GM12875 (cell line): ENCODE measurements at regions not wholly inside any gene's neighbourhood (a gene's known extent, or its start where the extent isn't known, plus 50 kb on each side); places are given as distances from the start of the nearest gene placed in this dataset.

Source experiments
- H3K4me3 ChIP-seq: one replicate; pipeline ENCODE4 v1.5.1; 2011; ENCODE audit warnings: low read depth, low read length, control low read depth
- TF ChIP-seq, protein P1 (sequence below): IDR thresholded peaks from 2 replicates; pipeline ENCODE4 v1.5.1; 2011; ENCODE audit warnings: low read depth, mild to moderate bottlenecking, control low read depth, inconsistent platforms, low read length, moderate library complexity, borderline replicate concordance; ENCODE audit not compliant: insufficient read depth

DNA sequence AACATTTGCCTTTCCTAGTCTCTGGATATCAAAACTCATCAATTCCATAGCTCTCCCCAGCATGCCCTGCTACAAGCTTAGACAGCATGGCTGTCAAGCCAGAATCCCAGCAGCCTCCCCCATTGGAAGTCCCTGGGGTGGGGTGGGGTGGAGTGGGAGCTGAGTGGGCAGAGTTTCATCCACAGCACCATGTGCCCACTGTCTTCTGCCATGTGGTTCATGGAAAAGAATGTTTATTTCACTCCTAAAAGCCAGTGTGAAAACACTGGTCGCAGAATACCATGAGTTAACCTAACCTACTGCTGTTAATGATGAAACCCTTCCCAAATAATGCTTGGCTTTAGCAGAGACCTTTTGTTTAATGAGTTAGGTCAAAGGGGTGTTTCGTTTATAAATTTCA is 80.2 kb upstream of the KIRREL3 start:
- TF ChIP-seq, protein P1, sequence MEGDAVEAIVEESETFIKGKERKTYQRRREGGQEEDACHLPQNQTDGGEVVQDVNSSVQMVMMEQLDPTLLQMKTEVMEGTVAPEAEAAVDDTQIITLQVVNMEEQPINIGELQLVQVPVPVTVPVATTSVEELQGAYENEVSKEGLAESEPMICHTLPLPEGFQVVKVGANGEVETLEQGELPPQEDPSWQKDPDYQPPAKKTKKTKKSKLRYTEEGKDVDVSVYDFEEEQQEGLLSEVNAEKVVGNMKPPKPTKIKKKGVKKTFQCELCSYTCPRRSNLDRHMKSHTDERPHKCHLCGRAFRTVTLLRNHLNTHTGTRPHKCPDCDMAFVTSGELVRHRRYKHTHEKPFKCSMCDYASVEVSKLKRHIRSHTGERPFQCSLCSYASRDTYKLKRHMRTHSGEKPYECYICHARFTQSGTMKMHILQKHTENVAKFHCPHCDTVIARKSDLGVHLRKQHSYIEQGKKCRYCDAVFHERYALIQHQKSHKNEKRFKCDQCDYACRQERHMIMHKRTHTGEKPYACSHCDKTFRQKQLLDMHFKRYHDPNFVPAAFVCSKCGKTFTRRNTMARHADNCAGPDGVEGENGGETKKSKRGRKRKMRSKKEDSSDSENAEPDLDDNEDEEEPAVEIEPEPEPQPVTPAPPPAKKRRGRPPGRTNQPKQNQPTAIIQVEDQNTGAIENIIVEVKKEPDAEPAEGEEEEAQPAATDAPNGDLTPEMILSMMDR: no peak
- no peak overlapping the region for H3K4me3 ChIP-seq

DNA sequence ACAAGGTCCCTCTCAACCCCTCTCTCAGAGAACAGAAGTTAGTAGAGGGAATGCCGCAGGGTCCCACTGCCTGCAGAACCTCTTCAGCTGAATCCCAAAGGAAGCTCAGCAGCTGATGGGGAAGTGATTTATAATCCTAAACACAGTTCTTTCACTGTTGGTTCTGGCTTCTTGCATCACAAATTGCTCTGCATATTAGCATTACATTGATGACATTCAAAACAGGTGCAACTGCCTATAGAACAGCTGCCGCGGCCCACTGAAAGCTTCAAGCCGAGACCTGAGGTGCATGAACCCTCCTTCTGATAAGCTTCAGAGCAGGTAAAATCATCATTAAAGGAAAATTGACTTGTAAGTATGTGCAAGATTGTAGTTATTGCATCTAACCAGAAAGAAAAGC is 75.2 kb upstream of the KIRREL3 start:
- H3K4me3 ChIP-seq: no peak overlapping the region
- TF ChIP-seq, protein P1: no peak

DNA sequence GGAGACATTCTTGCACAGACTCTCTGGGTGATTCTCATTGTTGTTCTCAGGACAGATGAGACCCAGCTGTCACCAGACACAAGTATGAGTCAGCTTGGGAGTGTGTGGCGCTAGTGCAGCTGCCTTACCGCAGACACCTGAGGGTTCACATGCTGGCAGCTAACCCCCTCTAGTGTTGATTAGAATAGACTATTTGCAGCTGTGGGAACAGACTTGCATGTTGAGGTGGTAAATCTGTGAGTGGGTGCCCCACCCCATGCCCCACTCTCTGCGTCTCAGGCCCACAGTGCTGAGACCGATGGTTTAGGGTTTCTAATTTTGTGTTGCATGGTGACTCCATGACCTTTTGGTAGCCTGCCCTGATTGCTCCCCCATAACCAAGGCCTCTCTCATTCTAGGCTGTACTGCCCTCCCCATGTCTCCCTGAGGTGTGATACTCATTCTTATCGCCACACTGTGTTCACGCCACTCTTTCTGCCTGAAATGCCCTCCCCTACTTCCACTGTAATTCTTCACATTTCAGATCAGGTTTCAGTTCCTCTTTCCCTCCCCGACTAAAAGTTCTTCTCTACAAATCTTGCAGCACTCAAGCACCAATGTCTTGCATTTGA is 73.7 kb upstream of the KIRREL3 start:
- H3K4me3 ChIP-seq: no peak overlapping the region
- TF ChIP-seq, protein P1: peak; percentile 44; the same call in 1 of the 2 replicates

DNA sequence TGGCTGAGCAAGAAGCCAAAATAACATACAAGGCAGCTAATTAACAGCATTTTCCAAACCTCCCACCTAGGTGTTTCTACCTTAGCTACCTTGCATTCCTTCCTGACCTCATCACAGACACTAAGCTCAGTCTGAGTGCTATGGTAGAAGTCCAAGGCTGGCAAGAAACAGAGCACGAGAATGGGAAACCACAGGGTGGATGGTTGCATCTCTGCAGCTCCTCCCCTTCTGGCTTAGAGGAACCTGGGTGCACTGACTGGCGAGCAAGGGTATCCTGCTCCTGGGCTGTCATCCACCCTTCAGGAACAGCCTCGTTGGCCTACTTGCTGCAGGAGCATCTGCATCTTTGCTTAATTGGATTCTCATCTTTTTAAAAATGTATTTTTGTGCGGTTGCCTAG is 73.1 kb upstream of the KIRREL3 start:
- H3K4me3 ChIP-seq: no peak overlapping the region
- TF ChIP-seq, protein P1: no peak

DNA sequence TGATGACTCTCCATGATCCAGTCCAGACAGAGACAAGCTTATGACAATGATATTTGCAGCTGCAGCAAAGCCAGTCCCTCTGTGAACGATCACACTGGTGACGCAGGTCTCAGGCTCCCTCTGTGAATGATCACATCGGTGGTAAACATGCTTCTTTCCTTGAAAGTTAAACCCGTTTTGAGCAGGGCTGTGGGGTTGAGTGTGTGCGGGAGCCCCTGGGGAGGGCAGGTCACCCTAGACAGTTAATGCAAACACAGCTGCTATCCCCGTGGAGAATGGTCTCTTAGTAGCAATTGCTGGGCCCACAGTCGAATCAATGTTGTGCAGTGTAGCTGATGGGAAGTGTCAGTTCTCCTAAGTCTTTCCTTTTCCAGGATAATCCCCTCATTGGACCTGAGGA is 71.0 kb upstream of the KIRREL3 start:
- H3K4me3 ChIP-seq: no peak overlapping the region
- TF ChIP-seq, protein P1: no peak

DNA sequence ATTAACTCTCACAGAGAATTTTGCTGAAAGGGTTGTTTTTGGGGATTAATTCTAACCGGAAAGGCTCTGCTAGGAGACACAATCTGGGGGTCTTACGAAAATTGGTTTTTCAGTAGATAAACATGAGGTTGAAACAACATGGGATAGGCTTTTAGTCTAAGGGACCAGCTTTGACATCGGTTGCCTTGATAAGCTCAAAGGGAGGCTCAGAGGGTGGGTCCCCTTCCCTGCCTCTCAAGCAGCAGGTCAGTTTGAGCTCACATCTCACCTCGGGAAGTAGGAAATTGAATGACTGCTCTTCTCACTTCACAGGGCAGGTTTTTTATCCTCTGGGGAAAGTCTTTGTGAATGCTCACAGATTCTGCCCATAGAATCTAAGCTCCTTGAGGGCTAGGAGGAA is 70.2 kb upstream of the KIRREL3 start:
- H3K4me3 ChIP-seq: no peak overlapping the region
- TF ChIP-seq, protein P1: no peak

DNA sequence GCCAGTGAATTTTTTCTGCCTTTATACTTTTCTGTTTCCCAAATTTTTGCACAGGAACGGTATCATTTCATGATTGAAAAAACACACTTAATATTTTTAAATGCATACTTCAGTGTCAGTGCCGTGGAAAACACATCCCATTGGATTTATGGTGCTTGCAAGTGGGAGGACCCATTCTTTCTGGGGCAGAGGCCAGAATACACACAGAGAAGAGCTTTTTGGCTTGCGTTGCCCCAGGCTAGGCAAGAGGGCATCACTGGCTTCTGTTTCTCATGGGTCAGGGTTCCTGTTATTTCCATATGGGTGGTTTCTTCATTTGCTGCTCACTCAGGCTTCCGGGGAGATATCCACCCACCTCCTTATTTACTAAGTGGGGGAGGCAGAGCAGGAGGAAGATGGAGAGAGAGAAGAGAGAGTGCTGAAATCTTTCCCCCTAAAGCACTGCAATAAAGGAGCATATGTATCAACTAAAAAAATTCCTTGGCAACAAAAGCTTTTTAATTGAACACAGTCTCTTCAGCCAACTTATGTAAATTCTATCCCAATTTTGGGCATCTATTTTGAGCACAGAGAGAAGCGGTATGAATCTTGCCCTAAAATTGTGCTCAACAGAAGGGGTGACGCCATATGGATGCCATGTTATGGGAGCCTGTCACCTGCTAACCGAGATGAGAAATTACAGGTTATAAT is 66.0 kb upstream of the KIRREL3 start:
- TF ChIP-seq, protein P1: no peak
- H3K4me3 ChIP-seq: no peak overlapping the region
